ENCODE measurements at regions not wholly inside any gene's neighbourhood (a gene's known extent, or its start where the extent isn't known, plus 50 kb on each side); places are given as distances from the start of the nearest gene placed in this dataset.

- Histone ChIP-seq H3K9ac (ENCODE audit: low read length) (no peak overlapping the region), H3K9me3 (ENCODE audit: control insufficient read depth in 1 of 2, insufficient read depth in 1 of 2, low read depth in 1 of 2, low read length in 2 of 2) (no peaks in the 10 kb centered on the region), H3K4me1 (ENCODE audit: control insufficient read depth in 1 of 2, insufficient read depth in 2 of 2, low read length in 2 of 2) (peaks cover 30 to 34% of the 10 kb centered on the region in 2 experiments), H3K27me3 (ENCODE audit: insufficient read depth, low read length) (no peaks in the 10 kb centered on the region), H3K27ac (ENCODE audit: low read depth, low read length) (no peak overlapping the region), H3K36me3 (ENCODE audit: control insufficient read depth in 1 of 2, insufficient read depth in 2 of 2, low read length in 2 of 2) (no peaks in the 10 kb centered on the region), H3K9me2 (ENCODE audit: insufficient read depth) (no peaks in the 10 kb centered on the region), H3K79me2 (ENCODE audit: insufficient read depth, low read length) (peaks cover 95% of the 10 kb centered on the region), H3K4me2 (ENCODE audit: low read length) (no peak overlapping the region), H2AFZ (ENCODE audit: low read depth, low read length, poor library complexity, severe bottlenecking) (no peak overlapping the region), H4K20me1 (ENCODE audit: insufficient read depth) (no peaks in the 10 kb centered on the region; the same call in 1 of the 2 replicates), H3K4me3 (replicated peaks in 1 of 2; ENCODE audit: low read depth in 1 of 2, low read length in 2 of 2) (no peak overlapping the region)
- TF ChIP-seq TCF7L2 (IDR thresholded peaks at IDR 0.05; ENCODE audit: borderline replicate concordance, extremely low read depth, insufficient read depth, insufficient read length) = no peak
- no peak for TF ChIP-seq ZBTB33 (IDR thresholded peaks at IDR 0.05; ENCODE audit: extremely low read depth, insufficient replicate concordance, low read length)
- TF ChIP-seq POLR2AphosphoS5 (IDR thresholded peaks at IDR 0.05; ENCODE audit: low read depth, low read length) = no peak
- no peak for TF ChIP-seq CBX3 (IDR thresholded peaks at IDR 0.05; ENCODE audit: low read depth)
- no peak for TF ChIP-seq EZH2phosphoT487 (IDR thresholded peaks at IDR 0.05; ENCODE audit: borderline replicate concordance)
- TF ChIP-seq YY1 (IDR thresholded peaks at IDR 0.05; ENCODE audit: extremely low read depth, insufficient replicate concordance, low read depth, low read length) = no peak
- no peak for TF ChIP-seq MAX (IDR thresholded peaks at IDR 0.05)
- ATAC-seq = no peak
- intact Hi-C loops (cut with micrococcal nuclease) = no loop called here
- DNase-seq (ENCODE audit: low read depth, low spot score) = no peak
- POLR2A ChIA-PET = no interaction called here
- CTCF ChIA-PET = interaction anchor here (1.0 kb wide), 1 partner anchor 131 kb away, joined by 3 read pairs; no protein-coding TSS in a partner anchor
- BruUV-seq (replicated peaks) = no TSS peak
- RAD21 ChIA-PET (ENCODE audit: low non-redundant PET in 1 of 2, low total read pairs in 2 of 2, uncharacterized antibody in 2 of 2, unreplicated experiment in 2 of 2) = no interaction called here
These were observed 117.5 kb upstream of the BEND6 start for GRCh38 chr6:56837322-56837894.
